GM12878 (cell line): ENCODE measurements at regions not wholly inside any gene's neighbourhood (a gene's known extent, or its start where the extent isn't known, plus 50 kb on each side); places are given as distances from the start of the nearest gene placed in this dataset.

Experiments
- ATAC-seq: fragments of 200-7000 bp; cut with Tn5 transposase; 3 replicates; pipeline ENCODE4 v1.9.1; 2020; ENCODE audit warnings: mild to moderate bottlenecking, moderate library complexity
- BruUV-seq: library from RNA; stranded (reverse); fragments of 400-500 nt; replicated peaks from 2 replicates; lab custom pipeline; 2021; lab: Mats Ljungman, UMichigan
- CTCF ChIA-PET: fragments of 300-600 bp; sonication (Branson Sonifier 250); formaldehyde crosslinking; extraction: SDS; loops from one replicate; lab custom pipeline; 2021; ENCODE audit warnings: inconsistent platforms; lab: Yijun Ruan, JAX
- POLR2A ChIA-PET: fragments of 350-600 bp; formaldehyde crosslinking; extraction: SDS; loops from one replicate; lab custom pipeline; 2021; ENCODE audit warnings: inconsistent platforms; lab: Charles Lee
- RAD21 ChIA-PET: fragments of 300-600 bp; sonication (Branson Sonifier 250); formaldehyde crosslinking; loops from one replicate; lab custom pipeline; 2023; ENCODE audit warnings: antibody characterized with exemption; ENCODE audit not compliant: unreplicated experiment; lab: Charles Lee
- SMC1A ChIA-PET: fragments of 300-600 bp; sonication (Branson Sonifier 250); formaldehyde crosslinking; loops from one replicate; lab custom pipeline; 2023; ENCODE audit not compliant: unreplicated experiment, uncharacterized antibody; lab: Charles Lee
- DNase-seq: peaks from one replicate; pipeline ENCODE4 v3.0.0-alpha.2; 2011; ENCODE audit warnings: low read depth, low spot score
- FAIRE-seq: peaks from 3 replicates; lab custom pipeline; 2011; peaks lifted over from hg19 to GRCh38; lab: Jason Lieb, UNC
- H2AFZ ChIP-seq: 2 replicates; pipeline ENCODE4 v1.6.0; 2011; ENCODE audit warnings: low read depth, low read length, control low read depth; ENCODE audit not compliant: control insufficient read depth
- H3K27ac ChIP-seq: 2 replicates; pipeline ENCODE4 v1.5.1; 2011; ENCODE audit warnings: control low read depth; ENCODE audit not compliant: control insufficient read depth, insufficient read depth
- H3K27me3 ChIP-seq, 2 experiments: replicated peaks in 1 of 2; 2 replicates each; pipeline versions ENCODE4 v1.6.0 to v1.6.1; 2011; ENCODE audit warnings: low read length in 1 of 2; ENCODE audit not compliant: control insufficient read depth in 2 of 2, insufficient read depth in 2 of 2
- H3K36me3 ChIP-seq, 2 experiments: 2 replicates each; pipeline ENCODE4 v1.5.1; 2011; ENCODE audit warnings: low read length in 1 of 2; ENCODE audit not compliant: control insufficient read depth in 2 of 2, insufficient read depth in 2 of 2
- H3K4me1 ChIP-seq: 2 replicates; pipeline ENCODE4 v1.6.1; 2011; ENCODE audit warnings: mild to moderate bottlenecking, low read length, moderate library complexity, mixed read lengths; ENCODE audit not compliant: control insufficient read depth, insufficient read depth
- H3K4me2 ChIP-seq: 2 replicates; pipeline ENCODE4 v1.6.0; 2011; ENCODE audit warnings: control low read depth; ENCODE audit not compliant: control insufficient read depth, insufficient read depth
- H3K4me3 ChIP-seq: fragments of 200-600 bp; sonication (generic); 2 replicates; pipeline ENCODE4 v1.5.1; 2016
- H3K79me2 ChIP-seq: 2 replicates; pipeline ENCODE4 v1.6.0; 2011; ENCODE audit warnings: low read length; ENCODE audit not compliant: control insufficient read depth, insufficient read depth
- H3K9ac ChIP-seq: 2 replicates; pipeline ENCODE4 v1.8.0; 2011; ENCODE audit warnings: low read length, control low read depth, mixed read lengths; ENCODE audit not compliant: control insufficient read depth, insufficient read depth
- H3K9me3 ChIP-seq: replicated peaks from 3 replicates; pipeline ENCODE4 v1.5.1; 2011; ENCODE audit warnings: mild to moderate bottlenecking, low read length; ENCODE audit not compliant: control insufficient read depth, insufficient read depth
- H4K20me1 ChIP-seq: 2 replicates; pipeline ENCODE4 v1.6.0; 2011; ENCODE audit not compliant: control insufficient read depth, insufficient read depth
- BCL3 ChIP-seq: IDR thresholded peaks from 2 replicates; pipeline ENCODE4 v1.6.1; 2011; ENCODE audit warnings: borderline replicate concordance, low read depth, mild to moderate bottlenecking, moderate library complexity, low read length; ENCODE audit not compliant: insufficient read depth, poor library complexity, severe bottlenecking
- CREB1 ChIP-seq: IDR thresholded peaks from 2 replicates; pipeline ENCODE4 v1.6.1; 2012; ENCODE audit warnings: low read depth, mild to moderate bottlenecking, inconsistent platforms
- MEF2B ChIP-seq: fragments of 450-650 bp; IDR thresholded peaks from 2 replicates; pipeline ENCODE4 v1.6.1; 2018; ENCODE audit warnings: mild to moderate bottlenecking, moderate library complexity; ENCODE audit not compliant: partially characterized antibody, poor library complexity, severe bottlenecking
- MYC ChIP-seq: IDR thresholded peaks from 2 replicates; pipeline ENCODE4 v1.6.1; 2011; ENCODE audit warnings: mild to moderate bottlenecking, low read length, moderate library complexity, inconsistent platforms; ENCODE audit not compliant: insufficient read depth, insufficient replicate concordance, insufficient read length, severe bottlenecking
- NFXL1 ChIP-seq: fragments of 450-650 bp; IDR thresholded peaks from 2 replicates; pipeline ENCODE4 v1.6.1; 2017; ENCODE audit warnings: antibody characterized with exemption, mild to moderate bottlenecking, borderline replicate concordance
- NR2C1 ChIP-seq: fragments of 450-650 bp; IDR thresholded peaks from 2 replicates; pipeline ENCODE4 v1.6.1; 2017; ENCODE audit warnings: antibody characterized with exemption, mild to moderate bottlenecking, moderate library complexity
- PAX5 ChIP-seq: IDR thresholded peaks from 2 replicates; pipeline ENCODE4 v1.6.1; 2011; ENCODE audit warnings: low read depth, low read length, borderline replicate concordance
- POLR2AphosphoS2 ChIP-seq: IDR thresholded peaks from 2 replicates; pipeline ENCODE4 v1.6.1; 2011; ENCODE audit warnings: low read depth, mild to moderate bottlenecking, low read length, improper control_type of control experiment, moderate library complexity
- RAD51 ChIP-seq: fragments of 450-650 bp; IDR thresholded peaks from 2 replicates; pipeline ENCODE4 v1.6.1; 2016; ENCODE audit warnings: moderate library complexity, mild to moderate bottlenecking, inconsistent platforms
- RFX5 ChIP-seq: IDR thresholded peaks from 2 replicates; pipeline ENCODE4 v1.6.1; 2011; ENCODE audit warnings: low read depth, low read length, improper control_type of control experiment
- SIX5 ChIP-seq: IDR thresholded peaks from 2 replicates; pipeline ENCODE4 v1.6.1; 2011; ENCODE audit warnings: mild to moderate bottlenecking, low read depth, low read length, moderate library complexity; ENCODE audit not compliant: severe bottlenecking
- SMAD5 ChIP-seq: IDR thresholded peaks from 2 replicates; pipeline ENCODE4 v1.6.1; 2016; ENCODE audit warnings: antibody characterized with exemption, low read depth
- SMARCA5 ChIP-seq: fragments of 450-650 bp; IDR thresholded peaks from 2 replicates; pipeline ENCODE4 v1.6.1; 2017; ENCODE audit warnings: mild to moderate bottlenecking
- STAT1 ChIP-seq: fragments of 450-650 bp; conservative IDR thresholded peaks from 2 replicates; pipeline ENCODE4 v1.6.1; 2014; ENCODE audit warnings: antibody characterized with exemption, mild to moderate bottlenecking
- ZBTB40 ChIP-seq: fragments of 450-650 bp; IDR thresholded peaks from 2 replicates; pipeline ENCODE4 v1.6.1; 2016; ENCODE audit warnings: mild to moderate bottlenecking, moderate library complexity, borderline replicate concordance
- ZNF217 ChIP-seq: fragments of 450-650 bp; IDR thresholded peaks from 2 replicates; pipeline ENCODE4 v1.6.1; 2017; ENCODE audit warnings: antibody characterized with exemption, mild to moderate bottlenecking
- WGBS: methylation state at CpG from one replicate; pipeline ENCODE4 v1.1.6; 2016; ENCODE audit warnings: low lambda C conversion rate; ENCODE audit not compliant: insufficient replicate concordance, insufficient coverage; ENCODE audit errors: missing lambda C conversion rate; 5-methylcytosine and 5-hydroxymethylcytosine counted together
- in situ Hi-C: fragments of 300-500 bp; cut with MboI; formaldehyde crosslinking; loops from 9 replicates; pipeline ENCODE4 v1.14.3; 2018; ENCODE audit warnings: mixed read lengths
- intact Hi-C: fragments of 100-400 bp; cut with micrococcal nuclease; formaldehyde crosslinking; loops from one replicate; pipeline ENCODE4 v1.14.2; 2022; ENCODE audit not compliant: unreplicated experiment

- TF ChIP-seq NFXL1 (no peak), BCL3 (no peak), RAD51 (no peak), NR2C1 (no peak)
These were observed 725.1 kb downstream of the SORCS1 start (continued) for GRCh38 chr10:106439366-106439765.

- no peak overlapping the region for H3K9ac ChIP-seq
- no peaks in the 10 kb centered on the region for H4K20me1 ChIP-seq
- FAIRE-seq (no peak), DNase-seq (no peak), ATAC-seq (no peak)
- no peak overlapping the region for H3K4me3 ChIP-seq
- ChIA-PET SMC1A (no interaction called here), CTCF (no interaction called here), POLR2A (no interaction called here), RAD21 (no interaction called here)
- BruUV-seq, result no TSS peak
- H3K79me2 ChIP-seq, result no peaks in the 10 kb centered on the region
- no peak overlapping the region for H2AFZ ChIP-seq
- intact Hi-C loops, result no loop called here
- 0% methylated on average over 1 of the region's 1 CpG for WGBS
- H3K36me3 ChIP-seq, result no peaks in the 10 kb centered on the region
- in situ Hi-C loops, result no loop called here
- H3K27me3 ChIP-seq, result no peaks in the 10 kb centered on the region
- no peak overlapping the region for H3K27ac ChIP-seq
- no peak overlapping the region for H3K4me2 ChIP-seq
- TF ChIP-seq CREB1, result no peak
- no peak for TF ChIP-seq SMARCA5
- no peak for TF ChIP-seq RFX5
- TF ChIP-seq ZNF217, result no peak
- no peak for TF ChIP-seq STAT1
- TF ChIP-seq PAX5, result no peak
- no peak for TF ChIP-seq MEF2B
- TF ChIP-seq MYC, result no peak
- no peak for TF ChIP-seq SIX5
- TF ChIP-seq SMAD5, result no peak
- TF ChIP-seq POLR2AphosphoS2, result no peak
- no peak for TF ChIP-seq ZBTB40
- no peaks in the 10 kb centered on the region for H3K9me3 ChIP-seq
- no peaks in the 10 kb centered on the region for H3K4me1 ChIP-seq
These were observed 726.1 kb downstream of the SORCS1 start for GRCh38 chr10:106438386-106438785.
